HEK293 (cell line): ENCODE measurements at regions not wholly inside any gene's neighbourhood (a gene's known extent, or its start where the extent isn't known, plus 50 kb on each side); places are given as distances from the start of the nearest gene placed in this dataset.

Experiments used
- CTCF ChIA-PET: fragments of 350-600 bp; formaldehyde crosslinking; extraction: SDS; loops from one replicate; lab custom pipeline; 2021; ENCODE audit warnings: antibody characterized with exemption; lab: Yijun Ruan, JAX
- POLR2A ChIA-PET: fragments of 300-600 bp; formaldehyde crosslinking; extraction: SDS; loops from one replicate; lab custom pipeline; 2020; ENCODE audit warnings: antibody characterized with exemption, inconsistent platforms; lab: Yijun Ruan, JAX
- H3K27ac ChIP-seq: fragments of 200-500 bp; sonication (Bioruptor generic); 2 replicates; pipeline ENCODE4 v1.5.1; 2014; ENCODE audit warnings: low read depth, low read length, control low read depth, inconsistent platforms; ENCODE audit errors: extremely low read depth
- H3K36me3 ChIP-seq, 2 experiments: fragments of 200-500 bp in 1 of 2; sonication (Bioruptor generic) in 1 of 2; 1 replicate in 1 of 2; 2 replicates in 1 of 2; pipeline ENCODE4 v1.5.1; 2014 to 2017; ENCODE audit warnings: inconsistent platforms in 2 of 2, low read length in 2 of 2; ENCODE audit not compliant: control insufficient read depth in 2 of 2, insufficient read depth in 1 of 2
- H3K4me1 ChIP-seq: fragments of 200-500 bp; sonication (Bioruptor generic); 2 replicates; pipeline ENCODE4 v1.5.1; 2014; ENCODE audit warnings: mild to moderate bottlenecking, low read length, inconsistent platforms; ENCODE audit not compliant: control insufficient read depth, insufficient read depth
- H3K4me3 ChIP-seq: 2 replicates; pipeline ENCODE4 v1.5.1; 2011; ENCODE audit warnings: low read depth, mild to moderate bottlenecking, control low read depth, low read length, moderate library complexity
- H3K9me3 ChIP-seq: fragments of 200-500 bp; sonication (Bioruptor generic); 2 replicates; pipeline ENCODE4 v1.5.1; 2014; ENCODE audit warnings: low read depth, low read length, inconsistent platforms; ENCODE audit not compliant: control insufficient read depth, insufficient read depth
- BCL11B ChIP-seq: fragments of 450-650 bp; formaldehyde crosslinking; IDR thresholded peaks from 2 replicates; pipeline ENCODE4 v1.5.1; 2016; ENCODE audit warnings: low read depth, missing biosample characterization, missing genetic modification characterization
- FEZF1 ChIP-seq: fragments of 450-650 bp; formaldehyde crosslinking; IDR thresholded peaks from 2 replicates; pipeline ENCODE4 v1.5.1; 2016; ENCODE audit warnings: missing biosample characterization, missing genetic modification characterization
- MEIS1 ChIP-seq: sonication (generic); formaldehyde crosslinking; IDR thresholded peaks from 2 replicates; pipeline ENCODE4 v1.8.1; 2022; ENCODE audit warnings: missing genetic modification reagents, mild to moderate bottlenecking, borderline replicate concordance
- OVOL3 ChIP-seq: fragments of 450-650 bp; formaldehyde crosslinking; IDR thresholded peaks from 2 replicates; pipeline ENCODE4 v1.5.1; 2016; ENCODE audit warnings: missing biosample characterization, missing genetic modification characterization
- SETDB1 ChIP-seq: IDR thresholded peaks from one replicate; pipeline ENCODE4 v1.6.1; 2017; ENCODE audit warnings: mild to moderate bottlenecking, low read length, moderate library complexity, mixed read lengths; ENCODE audit not compliant: insufficient read length
- ZBTB20 ChIP-seq: fragments of 450-650 bp; formaldehyde crosslinking; IDR thresholded peaks from 2 replicates; pipeline ENCODE4 v1.5.1; 2016; ENCODE audit warnings: missing biosample characterization, missing genetic modification characterization
- ZNF114 ChIP-seq: fragments of 450-650 bp; formaldehyde crosslinking; IDR thresholded peaks from 2 replicates; pipeline ENCODE4 v1.5.0; 2017; ENCODE audit warnings: missing biosample characterization, missing genetic modification characterization
- ZNF121 ChIP-seq: fragments of 450-650 bp; formaldehyde crosslinking; IDR thresholded peaks from 2 replicates; pipeline ENCODE4 v1.5.1; 2016; ENCODE audit warnings: missing biosample characterization, missing genetic modification characterization
- ZNF138 ChIP-seq: fragments of 450-650 bp; formaldehyde crosslinking; IDR thresholded peaks from 2 replicates; pipeline ENCODE4 v1.5.1; 2016; ENCODE audit warnings: missing biosample characterization, missing genetic modification characterization, borderline replicate concordance
- ZNF202 ChIP-seq: fragments of 450-650 bp; formaldehyde crosslinking; IDR thresholded peaks from 2 replicates; pipeline ENCODE4 v1.5.1; 2016; ENCODE audit warnings: missing biosample characterization, missing genetic modification characterization, borderline replicate concordance
- ZNF302 ChIP-seq: fragments of 450-650 bp; formaldehyde crosslinking; IDR thresholded peaks from 2 replicates; pipeline ENCODE4 v1.5.1; 2016; ENCODE audit warnings: missing biosample characterization, missing genetic modification characterization, low read depth
- ZNF311 ChIP-seq: fragments of 450-650 bp; formaldehyde crosslinking; IDR thresholded peaks from 2 replicates; pipeline ENCODE4 v1.5.1; 2017; ENCODE audit warnings: missing biosample characterization, missing genetic modification characterization, borderline replicate concordance
- ZNF324 ChIP-seq: fragments of 450-650 bp; formaldehyde crosslinking; IDR thresholded peaks from 2 replicates; pipeline ENCODE4 v1.5.1; 2016; ENCODE audit warnings: missing biosample characterization, missing genetic modification characterization
- ZNF341 ChIP-seq: fragments of 450-650 bp; formaldehyde crosslinking; IDR thresholded peaks from 2 replicates; pipeline ENCODE4; 2016; ENCODE audit warnings: low read depth, missing biosample characterization, missing genetic modification characterization
- ZNF426 ChIP-seq: fragments of 450-650 bp; formaldehyde crosslinking; IDR thresholded peaks from 2 replicates; pipeline ENCODE4 v1.5.1; 2017; ENCODE audit warnings: missing biosample characterization, missing genetic modification characterization, mild to moderate bottlenecking, inconsistent platforms, moderate library complexity
- ZNF433 ChIP-seq: fragments of 450-650 bp; formaldehyde crosslinking; IDR thresholded peaks from 2 replicates; pipeline ENCODE4 v1.5.1; 2016; ENCODE audit warnings: missing biosample characterization, missing genetic modification characterization, low read depth
- ZNF585B ChIP-seq: fragments of 450-650 bp; formaldehyde crosslinking; IDR thresholded peaks from 2 replicates; pipeline ENCODE4 v1.5.1; 2016; ENCODE audit warnings: missing biosample characterization, missing genetic modification characterization
- ZNF596 ChIP-seq: fragments of 450-650 bp; IDR thresholded peaks from 2 replicates; pipeline ENCODE4 v1.5.0; 2018; ENCODE audit warnings: missing biosample characterization, mild to moderate bottlenecking, missing genetic modification characterization, moderate library complexity
- ZNF600 ChIP-seq: fragments of 450-650 bp; formaldehyde crosslinking; IDR thresholded peaks from 2 replicates; pipeline ENCODE4 v1.5.1; 2016; ENCODE audit warnings: missing biosample characterization, missing genetic modification characterization
- ZNF658 ChIP-seq: fragments of 450-650 bp; formaldehyde crosslinking; IDR thresholded peaks from 2 replicates; pipeline ENCODE4; 2016; ENCODE audit warnings: missing biosample characterization, missing genetic modification characterization
- ZNF747 ChIP-seq: fragments of 450-650 bp; formaldehyde crosslinking; IDR thresholded peaks from 2 replicates; pipeline ENCODE4 v1.5.1; 2016; ENCODE audit warnings: missing biosample characterization, missing genetic modification characterization
- ZNF777 ChIP-seq: fragments of 450-650 bp; formaldehyde crosslinking; IDR thresholded peaks from 2 replicates; pipeline ENCODE4 v1.5.1; 2017; ENCODE audit warnings: missing biosample characterization, missing genetic modification characterization, borderline replicate concordance
- ZNF791 ChIP-seq: fragments of 450-650 bp; formaldehyde crosslinking; IDR thresholded peaks from 2 replicates; pipeline ENCODE4 v1.5.1; 2016; ENCODE audit warnings: missing biosample characterization, missing genetic modification characterization
- ZNF792 ChIP-seq: fragments of 450-650 bp; formaldehyde crosslinking; IDR thresholded peaks from 2 replicates; pipeline ENCODE4 v1.5.1; 2016; ENCODE audit warnings: missing biosample characterization, missing genetic modification characterization
- ZXDB ChIP-seq: fragments of 450-650 bp; formaldehyde crosslinking; IDR thresholded peaks from 2 replicates; pipeline ENCODE4 v1.5.1; 2016; ENCODE audit warnings: missing biosample characterization, missing genetic modification characterization
- TF ChIP-seq, protein P1 (sequence below): fragments of 450-650 bp; formaldehyde crosslinking; IDR thresholded peaks from 2 replicates; pipeline ENCODE4 v1.5.1; 2016; ENCODE audit warnings: missing biosample characterization, missing genetic modification characterization
- TF ChIP-seq, protein P2 (sequence below): fragments of 450-650 bp; formaldehyde crosslinking; IDR thresholded peaks from 2 replicates; pipeline ENCODE4 v1.5.1; 2016; ENCODE audit warnings: missing biosample characterization, missing genetic modification characterization
- TF ChIP-seq, protein P3 (sequence below): fragments of 450-650 bp; formaldehyde crosslinking; IDR thresholded peaks from 2 replicates; pipeline ENCODE4 v1.5.1; 2016; ENCODE audit warnings: missing biosample characterization, missing genetic modification characterization, borderline replicate concordance
- TF ChIP-seq, protein P4 (sequence below): fragments of 450-650 bp; formaldehyde crosslinking; IDR thresholded peaks from 2 replicates; pipeline ENCODE4 v1.5.1; 2017; ENCODE audit warnings: missing biosample characterization, missing genetic modification characterization

DNA sequence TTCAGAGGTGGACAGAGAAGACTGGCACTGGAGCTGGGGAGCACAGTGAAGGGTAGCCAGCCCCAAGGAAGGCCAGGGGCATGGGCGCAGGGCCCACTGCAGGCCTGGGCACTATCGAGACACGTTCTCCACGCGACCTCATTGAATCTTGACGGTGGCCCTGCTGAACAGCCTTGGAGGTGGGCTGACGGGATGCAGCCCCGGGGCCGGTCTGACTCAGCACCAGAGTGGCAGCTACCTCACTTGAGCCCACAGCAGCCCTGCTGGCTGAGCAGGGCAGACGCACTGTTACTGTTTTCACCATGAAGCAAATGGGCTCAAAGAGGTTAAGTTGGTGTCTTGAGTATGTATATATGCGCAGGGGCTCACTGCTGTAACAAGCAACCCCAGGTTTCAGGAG lies 78.8 kb upstream of the FOXF1 start:
- ChIA-PET POLR2A (no interaction called here), CTCF (interaction anchor here (3.3 kb wide), 1 partner anchor 86 kb away, joined by 10 read pairs; no protein-coding TSS in a partner anchor)
- no peaks in the 10 kb centered on the region for H3K4me1 ChIP-seq
- no peaks in the 10 kb centered on the region for H3K9me3 ChIP-seq
- TF ChIP-seq ZNF311 (tag by site-specific recombination), result no peak
- no peak for TF ChIP-seq ZNF792 (tag by site-specific recombination)
- TF ChIP-seq, protein P1, sequence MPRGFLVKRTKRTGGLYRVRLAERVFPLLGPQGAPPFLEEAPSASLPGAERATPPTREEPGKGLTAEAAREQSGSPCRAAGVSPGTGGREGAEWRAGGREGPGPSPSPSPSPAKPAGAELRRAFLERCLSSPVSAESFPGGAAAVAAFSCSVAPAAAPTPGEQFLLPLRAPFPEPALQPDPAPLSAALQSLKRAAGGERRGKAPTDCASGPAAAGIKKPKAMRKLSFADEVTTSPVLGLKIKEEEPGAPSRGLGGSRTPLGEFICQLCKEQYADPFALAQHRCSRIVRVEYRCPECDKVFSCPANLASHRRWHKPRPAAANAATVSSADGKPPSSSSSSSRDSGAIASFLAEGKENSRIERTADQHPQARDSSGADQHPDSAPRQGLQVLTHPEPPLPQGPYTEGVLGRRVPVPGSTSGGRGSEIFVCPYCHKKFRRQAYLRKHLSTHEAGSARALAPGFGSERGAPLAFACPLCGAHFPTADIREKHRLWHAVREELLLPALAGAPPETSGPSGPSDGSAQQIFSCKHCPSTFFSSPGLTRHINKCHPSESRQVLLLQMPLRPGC, result no peak
- no peak for TF ChIP-seq ZNF585B
- no peak for TF ChIP-seq ZNF341 (tag by site-specific recombination)
- TF ChIP-seq ZNF658 (tag by site-specific recombination), result no peak
- no peak for TF ChIP-seq ZNF426 (tag by site-specific recombination)
- no peak for TF ChIP-seq MEIS1
- TF ChIP-seq, protein P2, sequence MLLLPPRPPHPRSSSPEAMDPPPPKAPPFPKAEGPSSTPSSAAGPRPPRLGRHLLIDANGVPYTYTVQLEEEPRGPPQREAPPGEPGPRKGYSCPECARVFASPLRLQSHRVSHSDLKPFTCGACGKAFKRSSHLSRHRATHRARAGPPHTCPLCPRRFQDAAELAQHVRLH (tag by site-specific recombination), result no peak
- TF ChIP-seq ZNF324 (tag by site-specific recombination), result no peak
- TF ChIP-seq ZNF114, result no peak
- no peak for TF ChIP-seq FEZF1 (tag by site-specific recombination)
- TF ChIP-seq ZNF121 (tag by site-specific recombination), result no peak
- no peaks in the 10 kb centered on the region for H3K36me3 ChIP-seq
- no peak overlapping the region for H3K4me3 ChIP-seq
- no peak overlapping the region for H3K27ac ChIP-seq

DNA sequence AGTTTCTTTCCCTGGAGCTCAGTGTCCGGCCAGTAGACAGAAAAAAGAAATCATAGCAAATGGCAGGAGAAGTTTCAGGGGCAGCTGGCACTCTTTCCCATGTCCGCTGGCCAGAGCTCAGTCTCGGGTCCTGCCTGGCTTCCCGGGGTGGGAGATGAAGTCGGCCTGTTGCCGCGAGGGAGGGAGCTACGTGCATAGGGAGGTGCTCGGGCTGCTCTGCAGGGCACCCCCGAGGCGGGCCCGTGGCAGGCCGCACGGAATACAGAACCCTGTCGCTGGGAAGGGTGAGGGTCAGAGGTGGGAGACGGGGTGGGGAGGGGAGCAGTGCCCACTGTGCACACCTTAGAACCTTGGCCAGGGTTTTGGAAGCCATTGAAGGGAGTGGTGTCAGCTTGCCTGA lies 78.3 kb upstream of the FOXF1 start:
- TF ChIP-seq, protein P3, sequence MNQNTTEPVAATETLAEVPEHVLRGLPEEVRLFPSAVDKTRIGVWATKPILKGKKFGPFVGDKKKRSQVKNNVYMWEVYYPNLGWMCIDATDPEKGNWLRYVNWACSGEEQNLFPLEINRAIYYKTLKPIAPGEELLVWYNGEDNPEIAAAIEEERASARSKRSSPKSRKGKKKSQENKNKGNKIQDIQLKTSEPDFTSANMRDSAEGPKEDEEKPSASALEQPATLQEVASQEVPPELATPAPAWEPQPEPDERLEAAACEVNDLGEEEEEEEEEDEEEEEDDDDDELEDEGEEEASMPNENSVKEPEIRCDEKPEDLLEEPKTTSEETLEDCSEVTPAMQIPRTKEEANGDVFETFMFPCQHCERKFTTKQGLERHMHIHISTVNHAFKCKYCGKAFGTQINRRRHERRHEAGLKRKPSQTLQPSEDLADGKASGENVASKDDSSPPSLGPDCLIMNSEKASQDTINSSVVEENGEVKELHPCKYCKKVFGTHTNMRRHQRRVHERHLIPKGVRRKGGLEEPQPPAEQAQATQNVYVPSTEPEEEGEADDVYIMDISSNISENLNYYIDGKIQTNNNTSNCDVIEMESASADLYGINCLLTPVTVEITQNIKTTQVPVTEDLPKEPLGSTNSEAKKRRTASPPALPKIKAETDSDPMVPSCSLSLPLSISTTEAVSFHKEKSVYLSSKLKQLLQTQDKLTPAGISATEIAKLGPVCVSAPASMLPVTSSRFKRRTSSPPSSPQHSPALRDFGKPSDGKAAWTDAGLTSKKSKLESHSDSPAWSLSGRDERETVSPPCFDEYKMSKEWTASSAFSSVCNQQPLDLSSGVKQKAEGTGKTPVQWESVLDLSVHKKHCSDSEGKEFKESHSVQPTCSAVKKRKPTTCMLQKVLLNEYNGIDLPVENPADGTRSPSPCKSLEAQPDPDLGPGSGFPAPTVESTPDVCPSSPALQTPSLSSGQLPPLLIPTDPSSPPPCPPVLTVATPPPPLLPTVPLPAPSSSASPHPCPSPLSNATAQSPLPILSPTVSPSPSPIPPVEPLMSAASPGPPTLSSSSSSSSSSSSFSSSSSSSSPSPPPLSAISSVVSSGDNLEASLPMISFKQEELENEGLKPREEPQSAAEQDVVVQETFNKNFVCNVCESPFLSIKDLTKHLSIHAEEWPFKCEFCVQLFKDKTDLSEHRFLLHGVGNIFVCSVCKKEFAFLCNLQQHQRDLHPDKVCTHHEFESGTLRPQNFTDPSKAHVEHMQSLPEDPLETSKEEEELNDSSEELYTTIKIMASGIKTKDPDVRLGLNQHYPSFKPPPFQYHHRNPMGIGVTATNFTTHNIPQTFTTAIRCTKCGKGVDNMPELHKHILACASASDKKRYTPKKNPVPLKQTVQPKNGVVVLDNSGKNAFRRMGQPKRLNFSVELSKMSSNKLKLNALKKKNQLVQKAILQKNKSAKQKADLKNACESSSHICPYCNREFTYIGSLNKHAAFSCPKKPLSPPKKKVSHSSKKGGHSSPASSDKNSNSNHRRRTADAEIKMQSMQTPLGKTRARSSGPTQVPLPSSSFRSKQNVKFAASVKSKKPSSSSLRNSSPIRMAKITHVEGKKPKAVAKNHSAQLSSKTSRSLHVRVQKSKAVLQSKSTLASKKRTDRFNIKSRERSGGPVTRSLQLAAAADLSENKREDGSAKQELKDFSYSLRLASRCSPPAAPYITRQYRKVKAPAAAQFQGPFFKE, result no peak
- TF ChIP-seq ZNF302 (tag by site-specific recombination), result no peak
- TF ChIP-seq ZNF791 (tag by site-specific recombination), result no peak
- TF ChIP-seq ZXDB, result no peak
- TF ChIP-seq ZNF433 (tag by site-specific recombination), result no peak
- no peak for TF ChIP-seq ZBTB20 (tag by site-specific recombination)
- TF ChIP-seq BCL11B (tag by site-specific recombination), result no peak
- TF ChIP-seq ZNF202 (tag by site-specific recombination), result no peak
- TF ChIP-seq ZNF596 (tag by site-specific recombination), result no peak
- TF ChIP-seq, protein P4, sequence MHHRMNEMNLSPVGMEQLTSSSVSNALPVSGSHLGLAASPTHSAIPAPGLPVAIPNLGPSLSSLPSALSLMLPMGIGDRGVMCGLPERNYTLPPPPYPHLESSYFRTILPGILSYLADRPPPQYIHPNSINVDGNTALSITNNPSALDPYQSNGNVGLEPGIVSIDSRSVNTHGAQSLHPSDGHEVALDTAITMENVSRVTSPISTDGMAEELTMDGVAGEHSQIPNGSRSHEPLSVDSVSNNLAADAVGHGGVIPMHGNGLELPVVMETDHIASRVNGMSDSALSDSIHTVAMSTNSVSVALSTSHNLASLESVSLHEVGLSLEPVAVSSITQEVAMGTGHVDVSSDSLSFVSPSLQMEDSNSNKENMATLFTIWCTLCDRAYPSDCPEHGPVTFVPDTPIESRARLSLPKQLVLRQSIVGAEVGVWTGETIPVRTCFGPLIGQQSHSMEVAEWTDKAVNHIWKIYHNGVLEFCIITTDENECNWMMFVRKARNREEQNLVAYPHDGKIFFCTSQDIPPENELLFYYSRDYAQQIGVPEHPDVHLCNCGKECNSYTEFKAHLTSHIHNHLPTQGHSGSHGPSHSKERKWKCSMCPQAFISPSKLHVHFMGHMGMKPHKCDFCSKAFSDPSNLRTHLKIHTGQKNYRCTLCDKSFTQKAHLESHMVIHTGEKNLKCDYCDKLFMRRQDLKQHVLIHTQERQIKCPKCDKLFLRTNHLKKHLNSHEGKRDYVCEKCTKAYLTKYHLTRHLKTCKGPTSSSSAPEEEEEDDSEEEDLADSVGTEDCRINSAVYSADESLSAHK (tag by site-specific recombination), result no peak
- no peak for TF ChIP-seq ZNF600
- TF ChIP-seq ZNF747 (tag by site-specific recombination), result no peak
- TF ChIP-seq ZNF138 (tag by site-specific recombination), result no peak
- no peak for TF ChIP-seq OVOL3 (tag by site-specific recombination)
- TF ChIP-seq ZNF777, result no peak
- no peak for TF ChIP-seq SETDB1
- Histone ChIP-seq H3K4me3 (no peak overlapping the region), H3K4me1 (no peaks in the 10 kb centered on the region), H3K36me3 (no peaks in the 10 kb centered on the region), H3K27ac (no peak overlapping the region), H3K9me3 (no peaks in the 10 kb centered on the region)
- CTCF ChIA-PET, result no interaction called here
- POLR2A ChIA-PET, result no interaction called here
